ENCODE measurements at regions not wholly inside any gene's neighbourhood (a gene's known extent, or its start where the extent isn't known, plus 50 kb on each side); places are given as distances from the start of the nearest gene placed in this dataset.
"Not testable (repeated sequence)": the region's sequence is repeated elsewhere in the genome, so short reads cannot be mapped to it uniquely, and the experiment has no call there.

GRCh38 chr5:124916313-124916712, 169.9 kb upstream of the ZNF608 start:
- H3K4me3 ChIP-seq; DNase-seq (ENCODE audit: low read depth, low spot score); H3K36me3 ChIP-seq (ENCODE audit: control insufficient read depth in 2 of 2, insufficient read depth in 2 of 2, low read length in 1 of 2); H3K4me2 ChIP-seq (ENCODE audit: control insufficient read depth, insufficient read depth); BruUV-seq (replicated peaks); RAD21 ChIA-PET (ENCODE audit: unreplicated experiment); H3K79me2 ChIP-seq (ENCODE audit: control insufficient read depth, insufficient read depth, low read length); ATAC-seq; intact Hi-C loops (cut with micrococcal nuclease; ENCODE audit: unreplicated experiment); POLR2A ChIA-PET; H4K20me1 ChIP-seq (ENCODE audit: control insufficient read depth, insufficient read depth); H3K9ac ChIP-seq (ENCODE audit: control insufficient read depth, insufficient read depth, low read length); H2AFZ ChIP-seq (ENCODE audit: control insufficient read depth, low read depth, low read length); H3K27me3 ChIP-seq (replicated peaks in 1 of 2; ENCODE audit: control insufficient read depth in 2 of 2, insufficient read depth in 2 of 2, low read length in 1 of 2); in situ Hi-C loops (cut with MboI); H3K27ac ChIP-seq (ENCODE audit: control insufficient read depth, insufficient read depth); CTCF ChIA-PET; H3K9me3 ChIP-seq (replicated peaks; ENCODE audit: control insufficient read depth, insufficient read depth, low read length); FAIRE-seq: not testable (repeated sequence)
- H3K4me1 ChIP-seq (ENCODE audit: control insufficient read depth, insufficient read depth, low read length): peaks cover 23% of the 10 kb centered on the region
- 1% methylated on average over 5 of the region's 5 CpGs for WGBS (ENCODE audit: insufficient coverage, insufficient replicate concordance, low lambda C conversion rate, missing lambda C conversion rate)
- SMC1A ChIA-PET (ENCODE audit: uncharacterized antibody, unreplicated experiment): interaction anchor here (1.5 to 1.6 kb wide), 2 partner anchors 14 to 20 kb away, joined by 4 to 6 read pairs; no protein-coding TSS in a partner anchor

GRCh38 chr5:124918618-124919017, 172.2 kb upstream of the ZNF608 start:
- CTCF ChIA-PET: interaction anchor here (1.0 kb wide), 1 partner anchor 16 kb away, joined by 3 read pairs; no protein-coding TSS in a partner anchor
- in situ Hi-C loops (cut with MboI): no loop called here
- H3K27me3 ChIP-seq (replicated peaks in 1 of 2; ENCODE audit: control insufficient read depth in 2 of 2, insufficient read depth in 2 of 2, low read length in 1 of 2): no peaks in the 10 kb centered on the region

More at GRCh38 chr5:124918618-124919017, 172.2 kb upstream of the ZNF608 start:
- H3K27ac ChIP-seq (ENCODE audit: control insufficient read depth, insufficient read depth): no peak overlapping the region
- H3K9ac ChIP-seq (ENCODE audit: control insufficient read depth, insufficient read depth, low read length): no peak overlapping the region
- TF ChIP-seq POLR2AphosphoS2 (IDR thresholded peaks at IDR 0.05; ENCODE audit: low read depth, low read length): no peak
- TF ChIP-seq YBX1 (IDR thresholded peaks at IDR 0.05): no peak
- no peak for TF ChIP-seq CBX5 (IDR thresholded peaks at IDR 0.05; ENCODE audit: low read depth)
- TF ChIP-seq BCL11A (IDR thresholded peaks at IDR 0.05; ENCODE audit: low read depth, low read length): no peak
- TF ChIP-seq POLR2A (IDR thresholded peaks at IDR 0.05; ENCODE audit: low read depth, low read length): no peak
- no peak for TF ChIP-seq TARDBP (IDR thresholded peaks at IDR 0.05; ENCODE audit: borderline replicate concordance)
- no peak for TF ChIP-seq CHD1 (IDR thresholded peaks at IDR 0.05; ENCODE audit: low read depth, low read length)
- TF ChIP-seq NFYA (IDR thresholded peaks at IDR 0.05; ENCODE audit: borderline replicate concordance, low read depth, low read length): no peak
- no peak for TF ChIP-seq USF2 (IDR thresholded peaks at IDR 0.05; ENCODE audit: borderline replicate concordance, low read depth, low read length)
- no peak for TF ChIP-seq PRDM15 (CRISPR knock-in tag; IDR thresholded peaks at IDR 0.05)
- TF ChIP-seq SMARCA5 (IDR thresholded peaks at IDR 0.05): no peak
- TF ChIP-seq JUND (IDR thresholded peaks at IDR 0.05; ENCODE audit: low read depth, low read length): no peak
- no peak for TF ChIP-seq NRF1 (conservative IDR thresholded peaks at IDR 0.05; ENCODE audit: low read depth, low read length)
- TF ChIP-seq SPI1 (IDR thresholded peaks at IDR 0.05; ENCODE audit: borderline replicate concordance, insufficient read depth, low read depth, low read length): no peak
- H2AFZ ChIP-seq (ENCODE audit: control insufficient read depth, low read depth, low read length): no peak overlapping the region
- no peak for ATAC-seq
- no peak overlapping the region for H3K4me2 ChIP-seq (ENCODE audit: control insufficient read depth, insufficient read depth)
- DNase-seq (ENCODE audit: low read depth, low spot score): no peak
- no peaks in the 10 kb centered on the region for H4K20me1 ChIP-seq (ENCODE audit: control insufficient read depth, insufficient read depth)
- intact Hi-C loops (cut with micrococcal nuclease; ENCODE audit: unreplicated experiment): no loop called here
- no peak for FAIRE-seq
- WGBS (ENCODE audit: insufficient coverage, insufficient replicate concordance, low lambda C conversion rate, missing lambda C conversion rate): 88% methylated on average over 2 of the region's 2 CpGs
- no peaks in the 10 kb centered on the region for H3K9me3 ChIP-seq (replicated peaks; ENCODE audit: control insufficient read depth, insufficient read depth, low read length)
- no peak overlapping the region for H3K4me3 ChIP-seq
- peaks cover 29% of the 10 kb centered on the region for H3K4me1 ChIP-seq (ENCODE audit: control insufficient read depth, insufficient read depth, low read length)
- no peaks in the 10 kb centered on the region for H3K36me3 ChIP-seq (ENCODE audit: control insufficient read depth in 2 of 2, insufficient read depth in 2 of 2, low read length in 1 of 2)
- no peaks in the 10 kb centered on the region for H3K79me2 ChIP-seq (ENCODE audit: control insufficient read depth, insufficient read depth, low read length)
- POLR2A ChIA-PET: interaction anchor here (1.5 to 3.5 kb wide), 2 partner anchors 8 to 171 kb away, joined by 4 to 48 read pairs; no protein-coding TSS in a partner anchor
- BruUV-seq (replicated peaks): no TSS peak
- RAD21 ChIA-PET (ENCODE audit: unreplicated experiment): interaction anchor here (1.3 to 3.5 kb wide), 2 partner anchors 30 to 87 kb away, joined by 3 to 55 read pairs; no protein-coding TSS in a partner anchor
- SMC1A ChIA-PET (ENCODE audit: uncharacterized antibody, unreplicated experiment): interaction anchor here (3.5 kb wide), 3 partner anchors 9 to 171 kb away, joined by 34 to 166 read pairs (median 57); partner anchors contain the start of gene ZNF608

Measured in GM12878 (cell line).